ENCODE measurements at regions not wholly inside any gene's neighbourhood (a gene's known extent, or its start where the extent isn't known, plus 50 kb on each side); places are given as distances from the start of the nearest gene placed in this dataset.
"Not testable (repeated sequence)": the region's sequence is repeated elsewhere in the genome, so short reads cannot be mapped to it uniquely, and the experiment has no call there.

- FAIRE-seq: no peak
Measured at GRCh38 chr6:82419132-82419581, 55.5 kb downstream of the TPBG start.

DNA sequence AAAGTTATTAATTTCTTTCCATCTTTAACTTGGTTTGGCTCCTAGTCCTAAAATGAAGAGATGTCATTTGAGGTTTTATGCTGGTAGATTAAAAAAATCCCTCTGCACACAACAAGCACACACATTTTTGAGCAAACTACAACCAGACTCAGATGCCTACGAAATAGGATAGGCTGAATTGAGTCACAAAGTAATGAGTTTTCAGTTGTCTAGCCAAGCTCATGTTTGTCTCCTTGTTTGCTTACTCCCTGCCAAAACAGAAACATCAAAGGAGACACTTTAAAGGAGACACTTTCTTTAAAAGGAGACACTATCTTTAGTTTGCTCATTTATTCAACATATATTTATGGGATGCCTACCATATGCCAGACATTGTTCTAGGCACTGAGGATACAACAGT lies 56.2 kb downstream of the TPBG start:
- FAIRE-seq: no peak

DNA sequence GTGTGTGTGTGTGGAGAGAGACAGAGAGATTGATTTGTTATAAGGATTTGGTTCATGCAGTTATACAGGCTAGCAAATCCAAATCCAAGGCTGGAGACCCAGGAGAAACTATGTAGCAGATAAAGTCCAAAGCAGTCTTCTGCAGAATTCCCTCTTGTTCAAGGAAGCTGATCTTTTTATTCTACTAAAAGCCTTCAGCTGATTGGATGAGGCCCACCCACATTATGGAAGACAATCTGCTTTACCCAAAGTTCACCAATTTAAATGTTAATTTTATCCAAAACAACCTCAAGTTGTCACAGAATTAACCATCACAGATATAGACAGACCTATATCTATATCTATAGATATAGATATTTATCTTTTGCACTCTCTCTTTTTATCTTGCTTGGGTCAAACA lies 67.0 kb downstream of the TPBG start:
- FAIRE-seq: no peak

- FAIRE-seq: no peak
Measured at GRCh38 chr6:82436740-82437139, 73.1 kb downstream of the TPBG start.

DNA sequence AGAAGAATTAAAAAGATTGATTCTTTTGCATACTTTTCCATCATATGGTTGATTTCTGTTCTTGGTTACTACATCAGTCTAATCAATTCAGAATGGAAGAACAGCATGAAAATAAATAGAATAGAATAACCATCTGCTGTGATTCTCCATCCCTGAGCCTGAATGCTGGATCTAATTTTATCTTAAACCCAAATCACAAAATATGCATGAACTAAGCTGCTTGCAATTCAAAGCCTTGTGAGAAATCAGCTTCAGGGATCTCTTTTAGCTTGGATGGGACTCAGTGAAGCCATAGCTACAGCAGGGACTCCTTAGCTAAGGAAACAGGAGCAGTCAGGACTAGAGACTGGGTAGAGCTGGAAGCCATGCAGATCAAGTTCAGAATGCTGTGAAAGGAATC lies 74.1 kb downstream of the TPBG start:
- no peak for FAIRE-seq

DNA sequence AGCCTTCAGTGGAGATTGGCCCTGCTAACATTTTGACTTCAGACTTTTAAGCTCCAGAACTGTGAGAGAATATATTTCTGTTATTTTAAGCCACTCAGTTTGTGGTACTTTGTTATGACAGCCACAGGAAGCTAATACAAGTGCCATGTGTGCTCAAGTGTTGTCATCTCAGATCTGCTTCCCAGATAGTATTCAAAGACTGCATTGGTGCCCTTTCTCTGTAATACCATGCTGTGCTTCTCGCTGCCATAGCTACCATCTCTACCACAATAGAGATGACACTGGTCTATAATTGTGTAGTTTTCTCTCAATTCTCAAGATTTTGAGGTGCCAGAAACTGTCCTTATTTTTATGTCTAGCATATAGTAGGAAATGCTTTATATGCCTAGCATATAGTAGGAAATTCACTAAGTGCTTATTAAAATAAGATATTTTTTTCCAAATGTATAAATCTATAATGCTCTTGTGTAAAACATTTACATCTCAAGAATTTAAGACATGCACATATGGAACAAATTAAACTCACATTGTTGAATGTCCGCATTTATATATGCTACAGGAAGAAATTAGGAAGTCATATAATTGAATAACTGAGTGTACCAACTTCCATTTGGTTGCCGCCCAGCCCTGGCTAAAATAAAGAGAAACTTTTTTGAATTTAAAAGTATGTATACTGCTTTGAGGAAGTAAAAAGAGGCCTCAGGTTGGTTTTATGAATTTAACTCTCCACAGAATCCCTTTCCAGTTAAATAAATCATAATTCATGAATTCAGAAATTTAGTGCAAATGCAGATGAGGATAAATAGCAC lies 77.6 kb downstream of the TPBG start:
- no peak for FAIRE-seq

- FAIRE-seq: no peak
Measured at GRCh38 chr6:82442061-82442719, 78.6 kb downstream of the TPBG start.

- no peak for FAIRE-seq
Measured at GRCh38 chr6:82458147-82458546, 94.5 kb downstream of the TPBG start.

DNA sequence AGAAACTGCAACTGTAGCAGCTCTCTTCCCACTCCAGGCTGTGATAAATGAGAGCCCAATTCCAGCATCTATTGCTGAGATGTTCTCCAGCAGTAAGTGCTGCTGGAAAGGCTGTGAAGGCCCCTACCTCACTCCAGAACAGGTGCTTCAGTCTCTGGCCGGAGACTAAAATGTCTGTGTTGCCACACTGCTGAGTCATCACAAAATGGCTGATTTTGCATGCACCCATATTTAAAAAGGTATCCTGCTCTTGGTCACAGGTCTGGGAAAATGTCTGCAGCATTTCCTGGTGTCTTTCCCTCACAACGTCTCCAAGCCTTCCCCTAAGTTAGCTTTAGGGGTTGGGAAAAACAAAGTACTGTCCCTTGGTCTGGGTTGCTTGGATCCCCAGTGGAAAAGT lies 95.1 kb downstream of the TPBG start:
- FAIRE-seq: no peak

GRCh38 chr6:82461536-82461935 lies 97.9 kb downstream of the TPBG start:
- no peak for FAIRE-seq

DNA sequence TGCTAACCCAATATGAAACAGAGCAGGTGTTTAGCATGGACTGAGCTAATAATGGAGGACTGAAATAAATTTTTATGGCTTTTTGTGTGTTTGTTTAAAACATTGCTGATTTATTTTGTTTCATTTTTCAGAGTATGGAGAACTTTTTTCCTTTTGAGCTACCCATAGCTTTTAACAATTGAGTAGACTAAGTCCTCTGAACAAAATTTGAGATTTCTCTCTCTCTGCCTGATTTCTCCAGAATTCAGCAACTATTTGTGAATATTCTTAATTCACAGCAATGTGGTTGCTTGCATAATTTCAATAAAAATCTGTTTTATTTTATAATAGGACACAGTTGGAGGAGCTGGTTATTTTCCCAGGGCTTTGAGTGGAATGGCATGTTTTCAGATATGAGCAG lies 103.7 kb downstream of the TPBG start:
- FAIRE-seq: no peak

DNA sequence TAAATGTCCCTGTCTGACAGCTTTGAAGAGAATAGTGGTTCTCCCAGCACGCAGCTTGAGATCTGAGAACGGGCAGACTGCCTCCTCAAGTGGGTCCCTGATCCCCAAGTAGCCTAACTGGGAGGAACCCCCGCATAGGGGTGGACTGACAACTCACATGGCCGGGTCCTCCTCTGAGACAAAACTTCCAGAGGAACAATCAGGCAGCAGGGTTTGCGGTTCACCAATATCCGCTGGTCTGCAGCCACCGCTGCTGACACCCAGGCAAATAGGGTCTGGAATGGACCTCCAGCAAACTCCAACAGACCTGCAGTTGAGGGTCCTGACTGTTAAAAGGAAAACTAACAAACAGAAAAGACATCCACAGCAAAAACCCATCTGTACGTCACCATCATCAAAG lies 106.5 kb downstream of the TPBG start:
- FAIRE-seq: not testable (repeated sequence)

GRCh38 chr6:82475106-82475505 lies 111.5 kb downstream of the TPBG start:
- FAIRE-seq: not testable (repeated sequence)

DNA sequence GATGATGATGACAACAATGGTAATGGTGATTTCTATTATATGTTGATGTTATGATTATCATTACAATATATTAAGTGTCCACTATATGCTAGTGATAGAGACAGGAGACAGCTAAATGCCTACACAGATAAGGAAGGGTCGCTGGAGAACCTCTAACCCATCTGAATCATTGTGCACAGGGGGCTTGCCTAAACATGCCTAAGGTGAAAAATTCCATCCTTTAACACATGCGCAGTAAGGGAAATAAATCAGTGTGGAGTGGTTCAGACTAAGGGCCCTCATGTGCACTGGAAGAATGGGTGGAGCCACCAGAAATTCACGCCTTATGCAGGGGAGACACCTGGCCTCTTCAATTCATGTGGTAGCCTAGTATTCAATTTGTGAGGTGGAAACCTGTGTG lies 120.4 kb downstream of the TPBG start:
- no peak for FAIRE-seq

DNA sequence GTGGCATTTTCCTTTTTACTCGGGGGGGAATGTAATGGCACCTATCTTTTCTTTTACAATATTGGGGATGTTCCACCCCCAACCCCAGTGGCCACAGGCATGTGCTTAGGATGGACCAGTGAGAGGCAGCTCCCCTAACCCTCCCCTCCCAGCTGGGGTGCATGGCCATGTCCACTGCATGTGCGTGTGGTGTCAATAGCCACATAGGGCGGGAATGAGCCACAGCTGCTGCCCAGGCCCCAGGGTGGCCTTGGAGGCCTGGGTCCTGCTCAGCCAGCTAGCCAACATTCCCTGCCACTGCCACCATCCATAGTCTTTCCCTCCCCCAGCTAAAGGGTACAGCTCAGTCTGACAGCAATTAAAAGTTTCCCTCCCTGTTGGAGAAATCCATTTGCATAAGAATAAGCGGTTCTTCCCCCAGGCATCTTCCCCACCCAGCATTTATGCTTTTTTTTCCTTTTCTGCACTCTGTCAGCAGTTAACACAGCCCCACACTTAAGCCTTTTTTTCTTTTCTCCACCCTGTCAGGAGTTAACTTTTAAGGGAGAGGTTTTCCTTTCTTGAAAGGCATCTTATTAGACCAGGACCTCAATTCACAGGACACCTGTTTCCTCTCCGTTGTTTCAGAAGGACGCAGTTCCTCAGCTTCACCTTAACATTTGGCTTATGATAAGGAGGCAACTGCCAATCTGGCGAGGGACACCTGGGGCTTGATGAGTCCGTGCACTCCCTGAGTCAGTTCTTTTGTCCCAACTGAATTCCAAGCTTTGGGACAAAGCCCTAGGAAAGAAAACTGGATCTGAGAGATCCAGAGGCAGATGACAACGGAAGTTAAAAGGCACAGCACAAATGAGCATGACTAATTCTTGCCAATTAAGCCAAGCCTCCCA lies 121.4 kb downstream of the TPBG start:
- FAIRE-seq: no peak

DNA sequence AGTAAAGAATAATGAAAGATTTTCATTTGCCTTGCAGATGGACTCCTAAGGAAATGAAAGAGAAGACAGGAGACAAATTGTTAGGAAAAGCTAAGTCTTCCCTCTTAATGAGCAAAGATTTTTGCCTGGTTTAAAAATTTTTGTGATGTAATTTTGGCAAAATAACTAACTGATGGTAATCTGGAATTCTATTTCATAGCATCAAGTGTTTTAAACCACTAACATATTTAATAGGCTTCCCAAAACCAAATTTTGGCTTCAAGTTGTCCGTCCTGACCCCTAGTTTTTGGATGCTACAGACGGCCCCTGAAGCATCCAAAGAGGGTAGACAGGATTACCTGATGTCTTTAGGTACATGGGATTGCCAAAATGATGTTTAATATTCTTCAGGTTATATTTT lies 124.3 kb downstream of the TPBG start:
- no peak for FAIRE-seq

GRCh38 chr6:82488403-82488802 lies 124.8 kb downstream of the TPBG start:
- peak; percentile 49 for FAIRE-seq

GRCh38 chr6:82492134-82492533 lies 128.5 kb downstream of the TPBG start:
- FAIRE-seq: no peak

- no peak for FAIRE-seq
Measured at GRCh38 chr6:82493467-82493866, 129.8 kb downstream of the TPBG start.

DNA sequence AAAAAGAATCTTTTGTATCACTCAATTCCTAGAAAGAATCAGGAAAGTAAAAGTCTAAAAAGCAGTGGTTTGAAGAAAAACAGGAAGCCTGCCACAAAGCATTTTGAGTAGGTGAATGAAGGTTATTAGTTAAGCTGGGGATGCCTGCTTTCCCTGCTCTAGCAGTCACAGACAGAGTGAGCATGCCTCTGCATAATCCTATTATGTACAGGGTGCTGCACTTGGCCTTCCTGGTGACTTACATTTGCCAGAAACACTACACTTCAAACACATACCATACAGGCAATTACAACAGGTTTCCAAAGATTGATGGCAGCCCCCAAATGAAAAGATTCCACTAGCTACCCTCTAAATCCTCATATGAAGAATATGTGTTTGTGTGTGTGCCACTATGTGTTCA lies 130.8 kb downstream of the TPBG start:
- no peak for FAIRE-seq

- not testable (repeated sequence) for FAIRE-seq
Measured at GRCh38 chr6:82501901-82502300, 138.3 kb downstream of the TPBG start.

DNA sequence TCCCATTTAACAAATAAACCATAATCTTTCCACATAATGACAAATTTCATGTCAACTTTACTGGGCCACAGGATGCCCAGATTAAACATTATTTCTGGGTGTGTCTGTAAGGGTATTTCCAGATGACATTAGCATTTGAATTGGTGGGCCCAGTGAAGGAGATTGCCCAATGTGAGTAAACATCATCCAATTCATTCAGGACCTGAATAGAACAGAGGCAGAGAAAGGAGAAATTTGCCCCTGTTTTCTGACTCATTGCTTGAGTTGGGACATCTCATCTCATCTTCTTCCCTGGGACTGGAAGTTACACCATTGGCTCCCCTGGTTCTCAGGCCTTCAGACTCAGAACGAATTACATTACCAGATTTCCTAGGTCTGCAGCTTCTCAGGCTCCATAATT lies 142.9 kb downstream of the TPBG start:
- FAIRE-seq: no peak

DNA sequence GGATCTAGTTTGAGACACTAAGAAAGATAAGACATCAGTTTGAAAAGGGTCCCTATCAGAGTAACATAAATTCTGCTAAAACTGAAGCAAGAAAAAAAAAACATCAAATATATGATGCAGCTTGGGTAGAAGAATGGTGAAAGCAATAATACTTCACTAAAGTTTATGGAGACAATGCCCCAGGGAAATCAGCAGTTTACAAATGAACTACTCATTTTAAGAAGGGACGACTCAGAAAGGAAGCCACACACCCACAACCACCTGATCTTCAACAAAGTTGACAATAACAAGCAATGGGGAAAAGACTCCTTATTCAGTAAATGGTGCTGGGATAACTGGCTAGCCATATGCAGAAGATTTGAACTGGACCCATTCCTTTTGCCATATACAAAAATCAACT lies 143.5 kb downstream of the TPBG start:
- no peak for FAIRE-seq

Measured in colon (tissue), 2 donors.